HFFc6 (cell line): ENCODE measurements at regions not wholly inside any gene's neighbourhood (a gene's known extent, or its start where the extent isn't known, plus 50 kb on each side); places are given as distances from the start of the nearest gene placed in this dataset.

Experiments
- DNase-seq: peaks from one replicate; pipeline ENCODE4 v3.0.0-alpha.2; 2018
- H3K27ac Mint-ChIP-seq: 2 replicates; pipeline ENCODE4 v1.8.0; 2020; ENCODE audit warnings: mild to moderate bottlenecking, mixed read lengths
- H3K27me3 Mint-ChIP-seq: 2 replicates; pipeline ENCODE4 v1.8.0; 2021; ENCODE audit warnings: mild to moderate bottlenecking, moderate library complexity, mixed read lengths; ENCODE audit not compliant: insufficient read depth
- H3K36me3 Mint-ChIP-seq: 2 replicates; pipeline ENCODE4 v1.8.0; 2021; ENCODE audit warnings: low read depth, mixed read lengths
- H3K4me1 Mint-ChIP-seq: 2 replicates; pipeline ENCODE4 v1.8.0; 2020; ENCODE audit warnings: low read depth, mixed read lengths
- H3K4me3 Mint-ChIP-seq: 2 replicates; pipeline ENCODE4 v1.8.0; 2020; ENCODE audit warnings: mild to moderate bottlenecking, moderate library complexity, mixed read lengths
- H3K9me3 Mint-ChIP-seq: 2 replicates; pipeline ENCODE4 v1.8.0; 2020; ENCODE audit warnings: mild to moderate bottlenecking, mixed read lengths
- TF ChIP-seq, protein P1 (sequence below): fragments of 200-600 bp; sonication (generic); IDR thresholded peaks from 2 replicates; pipeline ENCODE4 v1.5.0; 2021; ENCODE audit warnings: antibody characterized with exemption, mild to moderate bottlenecking

GRCh38 chr15:99474909-99475753, 90.7 kb upstream of the MEF2A start:
- peaks cover 11% of the 10 kb centered on the region for H3K4me1 Mint-ChIP-seq
- no peak for DNase-seq
- no peak overlapping the region for H3K4me3 Mint-ChIP-seq
- H3K27ac Mint-ChIP-seq, result no peak overlapping the region
- no peaks in the 10 kb centered on the region for H3K36me3 Mint-ChIP-seq
- no peaks in the 10 kb centered on the region for H3K9me3 Mint-ChIP-seq
- TF ChIP-seq, protein P1, sequence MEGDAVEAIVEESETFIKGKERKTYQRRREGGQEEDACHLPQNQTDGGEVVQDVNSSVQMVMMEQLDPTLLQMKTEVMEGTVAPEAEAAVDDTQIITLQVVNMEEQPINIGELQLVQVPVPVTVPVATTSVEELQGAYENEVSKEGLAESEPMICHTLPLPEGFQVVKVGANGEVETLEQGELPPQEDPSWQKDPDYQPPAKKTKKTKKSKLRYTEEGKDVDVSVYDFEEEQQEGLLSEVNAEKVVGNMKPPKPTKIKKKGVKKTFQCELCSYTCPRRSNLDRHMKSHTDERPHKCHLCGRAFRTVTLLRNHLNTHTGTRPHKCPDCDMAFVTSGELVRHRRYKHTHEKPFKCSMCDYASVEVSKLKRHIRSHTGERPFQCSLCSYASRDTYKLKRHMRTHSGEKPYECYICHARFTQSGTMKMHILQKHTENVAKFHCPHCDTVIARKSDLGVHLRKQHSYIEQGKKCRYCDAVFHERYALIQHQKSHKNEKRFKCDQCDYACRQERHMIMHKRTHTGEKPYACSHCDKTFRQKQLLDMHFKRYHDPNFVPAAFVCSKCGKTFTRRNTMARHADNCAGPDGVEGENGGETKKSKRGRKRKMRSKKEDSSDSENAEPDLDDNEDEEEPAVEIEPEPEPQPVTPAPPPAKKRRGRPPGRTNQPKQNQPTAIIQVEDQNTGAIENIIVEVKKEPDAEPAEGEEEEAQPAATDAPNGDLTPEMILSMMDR, result no peak
- H3K27me3 Mint-ChIP-seq, result peaks cover 4% of the 10 kb centered on the region; the same call in 1 of the 2 replicates

GRCh38 chr15:99475754-99476412, 89.9 kb upstream of the MEF2A start:
- TF ChIP-seq, protein P1, result no peak
- Mint-ChIP-seq H3K36me3 (peaks cover 5% of the 10 kb centered on the region; the same call in 1 of the 2 replicates), H3K27me3 (peaks cover 4% of the 10 kb centered on the region; the same call in 1 of the 2 replicates), H3K4me1 (peaks cover 16% of the 10 kb centered on the region), H3K4me3 (no peak overlapping the region), H3K9me3 (no peaks in the 10 kb centered on the region), H3K27ac (peak overlapping the region; percentile 84; the same call in 1 of the 2 replicates)
- DNase-seq, result no peak

GRCh38 chr15:99476413-99477222, 89.2 kb upstream of the MEF2A start:
- Mint-ChIP-seq H3K4me1 (peaks cover 16% of the 10 kb centered on the region), H3K9me3 (no peaks in the 10 kb centered on the region), H3K4me3 (peak overlapping the region; percentile 75), H3K36me3 (peaks cover 6% of the 10 kb centered on the region; the same call in 1 of the 2 replicates), H3K27ac (peak overlapping the region; percentile 84), H3K27me3 (peaks cover 7% of the 10 kb centered on the region; the same call in 1 of the 2 replicates)
- TF ChIP-seq, protein P1, result no peak
- peak; percentile 98 for DNase-seq

DNA sequence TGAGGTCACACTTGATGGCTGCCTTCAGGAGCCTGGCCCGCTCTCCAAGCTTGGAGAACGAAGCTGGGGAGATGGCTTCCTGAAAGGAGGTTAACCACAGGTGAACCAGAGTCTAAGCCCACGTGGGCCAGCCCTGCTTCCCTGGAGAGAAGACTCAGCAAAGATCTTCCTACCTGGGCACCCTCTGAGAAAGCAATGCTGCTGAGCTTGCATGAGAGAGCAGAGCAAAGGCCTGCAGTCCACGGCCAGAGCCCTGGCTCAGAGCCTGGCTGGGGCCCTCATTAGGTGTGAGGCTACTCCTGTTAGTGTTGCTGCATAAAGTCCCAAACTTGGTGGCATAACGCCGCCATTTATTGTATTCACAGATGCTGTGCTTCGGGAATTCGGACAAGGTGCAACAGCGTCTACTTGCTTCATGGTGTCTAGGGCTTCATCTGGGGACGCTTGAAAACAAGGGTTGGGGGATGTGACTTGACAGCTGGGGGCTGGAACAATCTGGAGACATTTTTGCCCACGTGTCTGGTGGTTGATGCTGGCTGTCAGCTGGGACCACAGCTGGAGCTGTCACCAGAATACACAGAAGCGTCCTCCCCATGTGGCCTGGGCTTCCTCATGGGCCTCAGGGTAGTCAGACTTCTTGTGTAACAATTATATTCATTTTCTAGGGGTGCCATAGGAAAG, 87.9 kb upstream of the MEF2A start:
- H3K9me3 Mint-ChIP-seq, result no peaks in the 10 kb centered on the region
- H3K36me3 Mint-ChIP-seq, result peaks cover 6% of the 10 kb centered on the region; the same call in 1 of the 2 replicates
- H3K4me3 Mint-ChIP-seq, result no peak overlapping the region
- H3K27me3 Mint-ChIP-seq, result peaks cover 8% of the 10 kb centered on the region
- H3K27ac Mint-ChIP-seq, result no peak overlapping the region
- TF ChIP-seq, protein P1, result no peak
- no peak for DNase-seq
- H3K4me1 Mint-ChIP-seq, result peaks cover 16% of the 10 kb centered on the region

- Mint-ChIP-seq H3K36me3 (peaks cover 6% of the 10 kb centered on the region; the same call in 1 of the 2 replicates), H3K4me3 (no peak overlapping the region), H3K4me1 (peaks cover 16% of the 10 kb centered on the region), H3K27ac (no peak overlapping the region), H3K27me3 (peaks cover 12% of the 10 kb centered on the region), H3K9me3 (no peaks in the 10 kb centered on the region)
- TF ChIP-seq, protein P1, result no peak
- DNase-seq, result no peak
These were observed 86.8 kb upstream of the MEF2A start for GRCh38 chr15:99478977-99479376.
